CD4-positive, CD25-positive, alpha-beta regulatory T cell (primary cell): ENCODE measurements at regions not wholly inside any gene's neighbourhood (a gene's known extent, or its start where the extent isn't known, plus 50 kb on each side); places are given as distances from the start of the nearest gene placed in this dataset.
"Not testable (repeated sequence)": the region's sequence is repeated elsewhere in the genome, so short reads cannot be mapped to it uniquely, and the experiment has no call there.

Experiments
- ATAC-seq, 2 donors: fragments of 150-1000 bp; cut with Tn5 transposase; one replicate each; pipeline ENCODE4 v1.10.0; 2021; ENCODE audit warnings: low read depth in 2 of 2, moderate number of reproducible peaks in 2 of 2, moderate library complexity in 1 of 2
- DNase-seq, 3 donors: peaks; one replicate each; pipeline versions ENCODE4 v3.0.0 to v3.0.0-alpha.2; 2012 to 2022; ENCODE audit warnings: mixed read lengths in 1 of 3
- H3K27ac ChIP-seq: one replicate; pipeline ENCODE4 v1.7.0; 2013; ENCODE audit warnings: mild to moderate bottlenecking, low read length; ENCODE audit not compliant: insufficient read depth, poor library complexity, severe bottlenecking
- H3K27me3 ChIP-seq: one replicate; pipeline ENCODE4 v1.7.0; 2013; ENCODE audit warnings: low read length; ENCODE audit not compliant: control insufficient read depth, insufficient read depth
- H3K36me3 ChIP-seq: one replicate; pipeline ENCODE4 v1.7.0; 2013; ENCODE audit warnings: mild to moderate bottlenecking, low read length, moderate library complexity; ENCODE audit not compliant: control insufficient read depth, insufficient read depth
- H3K4me1 ChIP-seq: 2 replicates; pipeline ENCODE4 v1.7.0; 2013; ENCODE audit warnings: mild to moderate bottlenecking, low read length; ENCODE audit not compliant: insufficient read depth, control insufficient read depth, poor library complexity, severe bottlenecking
- H3K4me3 ChIP-seq: one replicate; pipeline ENCODE4 v1.7.0; 2013; ENCODE audit warnings: low read depth, mild to moderate bottlenecking, low read length, moderate library complexity
- H3K9me3 ChIP-seq, 2 experiments: 1 replicate in 1 of 2; 2 replicates in 1 of 2; pipeline ENCODE4 v1.7.0; 2013; ENCODE audit warnings: low read length in 2 of 2, mild to moderate bottlenecking in 1 of 2, moderate library complexity in 1 of 2; ENCODE audit not compliant: control insufficient read depth in 2 of 2
- H3K27ac Mint-ChIP-seq, 3 donors: one replicate each; pipeline ENCODE4 v1.8.0; 2020 to 2022; ENCODE audit warnings: mild to moderate bottlenecking in 3 of 3, mixed read lengths in 3 of 3, moderate library complexity in 2 of 3
- H3K27me3 Mint-ChIP-seq: one replicate; pipeline ENCODE4 v1.8.0; 2022; ENCODE audit warnings: mild to moderate bottlenecking, mixed read lengths
- H3K36me3 Mint-ChIP-seq: one replicate; pipeline ENCODE4 v1.8.0; 2020; ENCODE audit warnings: mixed read lengths
- H3K4me1 Mint-ChIP-seq, 4 donors: one replicate each; pipeline ENCODE4 v1.8.0; 2020 to 2022; ENCODE audit warnings: mixed read lengths in 4 of 4, mild to moderate bottlenecking in 1 of 4
- H3K4me3 Mint-ChIP-seq, 4 donors: one replicate each; pipeline ENCODE4 v1.8.0; 2020 to 2022; ENCODE audit warnings: mild to moderate bottlenecking in 4 of 4, mixed read lengths in 4 of 4, moderate library complexity in 3 of 4
- H3K9me3 Mint-ChIP-seq, 7 donors: one replicate each; pipeline ENCODE4 v1.8.0; 2020 to 2022; ENCODE audit warnings: mixed read lengths in 7 of 7, mild to moderate bottlenecking in 3 of 7, moderate library complexity in 2 of 7

DNA sequence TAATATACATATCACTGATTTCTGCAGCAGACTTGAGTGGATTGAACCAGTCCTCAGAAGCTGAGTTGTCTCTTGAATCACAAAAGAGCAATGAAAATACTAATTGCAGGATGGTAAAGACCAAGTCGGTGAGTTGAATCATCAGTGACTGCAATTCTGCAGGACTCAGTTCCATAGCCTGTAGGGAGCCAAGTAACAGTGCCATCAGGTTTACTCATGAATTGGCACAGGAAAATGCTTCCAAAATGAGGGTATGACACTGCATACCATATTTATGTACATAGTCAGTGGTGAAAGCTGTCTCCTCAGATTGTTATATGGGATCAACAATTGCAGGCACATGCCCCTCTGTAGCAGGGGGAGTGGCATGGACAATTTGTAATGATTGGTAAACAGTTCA, 192.8 kb downstream of the CCNG2 start:
- DNase-seq (no peak), ATAC-seq (no peak)
- Mint-ChIP-seq H3K9me3 (peaks cover 0 to 10% (median 0%) of the 10 kb centered on the region in 7 donors), H3K4me1 (no peaks in the 10 kb centered on the region), H3K4me3 (no peak overlapping the region), H3K27me3 (peaks cover 4% of the 10 kb centered on the region), H3K36me3 (no peaks in the 10 kb centered on the region), H3K27ac (no peak overlapping the region)
- H3K36me3 ChIP-seq: no peaks in the 10 kb centered on the region
- H3K27me3 ChIP-seq: peaks cover 2% of the 10 kb centered on the region
- no peaks in the 10 kb centered on the region for H3K4me1 ChIP-seq
- H3K9me3 ChIP-seq: no peaks in the 10 kb centered on the region
- no peak overlapping the region for H3K27ac ChIP-seq
- H3K4me3 ChIP-seq: no peak overlapping the region

DNA sequence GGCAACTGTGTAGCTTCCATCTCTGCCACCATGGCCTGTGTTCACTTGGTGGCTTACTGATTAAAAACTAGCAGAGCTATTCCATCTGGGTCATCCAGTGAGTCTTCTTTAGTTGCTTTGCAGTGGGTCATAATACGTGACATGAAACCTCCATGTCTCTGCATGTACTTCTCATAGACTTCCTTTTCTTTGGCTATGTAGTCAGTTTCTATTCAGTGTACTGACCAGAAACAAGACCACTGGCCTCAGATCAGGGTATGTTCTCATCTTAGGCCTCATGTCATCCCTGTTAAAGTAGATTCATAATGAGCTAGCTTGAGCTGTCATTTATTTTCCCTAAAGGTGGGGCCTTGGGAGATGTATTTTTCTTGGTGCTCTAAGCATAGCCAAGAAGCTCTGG, 195.2 kb downstream of the CCNG2 start:
- H3K4me3 Mint-ChIP-seq: no peak overlapping the region
- Histone ChIP-seq H3K27ac (no peak overlapping the region), H3K4me1 (no peaks in the 10 kb centered on the region), H3K4me3 (no peak overlapping the region), H3K9me3 (no peaks in the 10 kb centered on the region), H3K27me3 (no peaks in the 10 kb centered on the region), H3K36me3 (no peaks in the 10 kb centered on the region)
- H3K27ac Mint-ChIP-seq: no peak overlapping the region
- ATAC-seq (no peak), DNase-seq (no peak)
- peaks cover 0 to 3% (median 0%) of the 10 kb centered on the region in 7 donors for H3K9me3 Mint-ChIP-seq
- no peaks in the 10 kb centered on the region for H3K4me1 Mint-ChIP-seq
- no peaks in the 10 kb centered on the region for H3K36me3 Mint-ChIP-seq
- H3K27me3 Mint-ChIP-seq: peaks cover 4% of the 10 kb centered on the region

DNA sequence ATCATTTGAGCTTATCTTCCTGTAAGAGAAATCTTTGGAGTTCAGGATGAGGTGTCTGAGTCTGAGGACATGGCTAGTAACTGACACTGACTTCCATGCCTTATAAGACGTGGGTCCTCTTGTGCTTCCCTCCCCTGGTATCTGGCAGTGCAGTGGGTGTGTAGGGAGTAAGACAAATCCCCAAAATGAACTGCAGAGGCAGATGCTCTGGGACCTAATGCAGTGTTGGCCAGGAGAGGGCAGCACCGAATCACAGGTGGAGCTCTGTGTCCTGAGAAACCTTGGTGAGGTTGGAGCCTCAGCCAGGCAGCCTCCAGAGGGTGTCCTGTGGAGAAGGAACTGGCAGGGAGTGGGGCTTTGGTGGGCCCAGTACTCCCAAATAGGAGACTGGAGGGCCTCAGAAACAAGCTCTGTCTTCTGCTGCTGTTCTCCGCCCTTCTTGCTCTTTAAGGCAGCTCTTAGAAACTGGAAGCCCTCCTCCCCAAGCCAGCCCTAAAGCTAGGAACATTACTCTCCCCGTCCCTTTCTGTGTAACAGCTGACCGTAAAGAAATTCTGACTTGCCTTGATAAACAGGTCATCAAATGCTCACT, 196.8 kb downstream of the CCNG2 start:
- not testable (repeated sequence) for H3K4me3 ChIP-seq, ATAC-seq, DNase-seq, H3K4me1 Mint-ChIP-seq, H3K4me1 ChIP-seq, H3K9me3 ChIP-seq, H3K27ac Mint-ChIP-seq, H3K27me3 ChIP-seq, H3K4me3 Mint-ChIP-seq, H3K27me3 Mint-ChIP-seq, H3K36me3 ChIP-seq, H3K36me3 Mint-ChIP-seq, H3K9me3 Mint-ChIP-seq, H3K27ac ChIP-seq

GRCh38 chr4:77354550-77354949, 197.5 kb downstream of the CCNG2 start:
- Mint-ChIP-seq H3K4me1 (no peaks in the 10 kb centered on the region), H3K4me3 (no peak overlapping the region), H3K36me3 (no peaks in the 10 kb centered on the region), H3K9me3 (peaks cover 0 to 3% (median 0%) of the 10 kb centered on the region in 7 donors), H3K27me3 (peaks cover 5% of the 10 kb centered on the region), H3K27ac (no peak overlapping the region)
- no peak for DNase-seq
- no peaks in the 10 kb centered on the region for H3K4me1 ChIP-seq
- no peaks in the 10 kb centered on the region for H3K36me3 ChIP-seq
- H3K4me3 ChIP-seq: no peak overlapping the region
- ATAC-seq: no peak
- H3K27ac ChIP-seq: no peak overlapping the region
- no peaks in the 10 kb centered on the region for H3K9me3 ChIP-seq
- no peaks in the 10 kb centered on the region for H3K27me3 ChIP-seq

DNA sequence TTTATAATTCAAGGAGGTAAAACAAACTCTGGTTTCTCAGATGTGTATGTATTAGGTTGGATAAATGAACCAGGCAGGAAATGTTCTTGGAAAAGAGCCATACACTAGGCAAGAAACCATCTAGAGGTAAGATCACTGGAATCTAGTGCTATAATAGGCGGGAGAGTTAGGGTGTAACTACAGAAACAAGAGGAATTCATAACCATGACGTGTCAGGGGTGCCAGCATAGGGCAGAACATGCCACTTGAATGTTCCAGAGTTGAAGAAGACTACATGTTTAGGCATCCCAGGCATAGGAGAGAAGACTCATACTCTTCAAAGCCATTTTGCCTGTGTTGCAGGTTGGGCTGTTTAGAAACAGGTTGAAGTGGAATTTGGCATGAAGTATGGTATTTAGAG, 198.7 kb downstream of the CCNG2 start:
- Histone ChIP-seq H3K4me3 (no peak overlapping the region), H3K9me3 (no peaks in the 10 kb centered on the region), H3K4me1 (no peaks in the 10 kb centered on the region), H3K27ac (no peak overlapping the region), H3K36me3 (no peaks in the 10 kb centered on the region), H3K27me3 (no peaks in the 10 kb centered on the region)
- no peaks in the 10 kb centered on the region for H3K4me1 Mint-ChIP-seq
- DNase-seq (no peak), ATAC-seq (no peak)
- H3K27ac Mint-ChIP-seq: no peak overlapping the region
- H3K27me3 Mint-ChIP-seq: peaks cover 5% of the 10 kb centered on the region
- H3K4me3 Mint-ChIP-seq: no peak overlapping the region
- H3K36me3 Mint-ChIP-seq: no peaks in the 10 kb centered on the region
- peaks cover 0 to 3% (median 0%) of the 10 kb centered on the region in 7 donors for H3K9me3 Mint-ChIP-seq

- no peaks in the 10 kb centered on the region for H3K36me3 ChIP-seq
- DNase-seq (peak in 2 of 3 donors; percentile 4 to 31), ATAC-seq (no peak)
- no peaks in the 10 kb centered on the region for H3K9me3 ChIP-seq
- Mint-ChIP-seq H3K9me3 (peaks cover 0 to 3% (median 0%) of the 10 kb centered on the region in 7 donors), H3K27ac (no peak overlapping the region), H3K27me3 (peaks cover 5% of the 10 kb centered on the region), H3K36me3 (no peaks in the 10 kb centered on the region), H3K4me3 (no peak overlapping the region), H3K4me1 (peaks cover 0 to 3% (median 0%) of the 10 kb centered on the region in 4 donors)
- H3K27me3 ChIP-seq: no peaks in the 10 kb centered on the region
- no peak overlapping the region for H3K4me3 ChIP-seq
- no peaks in the 10 kb centered on the region for H3K4me1 ChIP-seq
- no peak overlapping the region for H3K27ac ChIP-seq
Measured at GRCh38 chr4:77358315-77358928, 201.4 kb downstream of the CCNG2 start.

- DNase-seq (no peak), ATAC-seq (no peak)
- Mint-ChIP-seq H3K4me1 (peaks cover 0 to 3% (median 0%) of the 10 kb centered on the region in 4 donors), H3K27me3 (peaks cover 12% of the 10 kb centered on the region), H3K4me3 (no peak overlapping the region), H3K9me3 (no peaks in the 10 kb centered on the region), H3K27ac (no peak overlapping the region), H3K36me3 (no peaks in the 10 kb centered on the region)
- Histone ChIP-seq H3K36me3 (no peaks in the 10 kb centered on the region), H3K4me1 (no peaks in the 10 kb centered on the region), H3K9me3 (no peaks in the 10 kb centered on the region), H3K27ac (no peak overlapping the region), H3K4me3 (no peak overlapping the region), H3K27me3 (no peaks in the 10 kb centered on the region)
Measured at GRCh38 chr4:77360451-77360850, 203.4 kb downstream of the CCNG2 start.

- H3K9me3 Mint-ChIP-seq, H3K4me3 ChIP-seq, H3K9me3 ChIP-seq, H3K4me1 Mint-ChIP-seq, ATAC-seq, H3K27ac ChIP-seq, H3K4me3 Mint-ChIP-seq, H3K27me3 ChIP-seq, H3K36me3 Mint-ChIP-seq, H3K4me1 ChIP-seq, H3K36me3 ChIP-seq, DNase-seq, H3K27ac Mint-ChIP-seq: not testable (repeated sequence)
- H3K27me3 Mint-ChIP-seq: peaks cover 13% of the 10 kb centered on the region
Measured at GRCh38 chr4:77366876-77367275, 209.9 kb downstream of the CCNG2 start.
